ENCODE measurements at regions not wholly inside any gene's neighbourhood (a gene's known extent, or its start where the extent isn't known, plus 50 kb on each side); places are given as distances from the start of the nearest gene placed in this dataset.

DNA sequence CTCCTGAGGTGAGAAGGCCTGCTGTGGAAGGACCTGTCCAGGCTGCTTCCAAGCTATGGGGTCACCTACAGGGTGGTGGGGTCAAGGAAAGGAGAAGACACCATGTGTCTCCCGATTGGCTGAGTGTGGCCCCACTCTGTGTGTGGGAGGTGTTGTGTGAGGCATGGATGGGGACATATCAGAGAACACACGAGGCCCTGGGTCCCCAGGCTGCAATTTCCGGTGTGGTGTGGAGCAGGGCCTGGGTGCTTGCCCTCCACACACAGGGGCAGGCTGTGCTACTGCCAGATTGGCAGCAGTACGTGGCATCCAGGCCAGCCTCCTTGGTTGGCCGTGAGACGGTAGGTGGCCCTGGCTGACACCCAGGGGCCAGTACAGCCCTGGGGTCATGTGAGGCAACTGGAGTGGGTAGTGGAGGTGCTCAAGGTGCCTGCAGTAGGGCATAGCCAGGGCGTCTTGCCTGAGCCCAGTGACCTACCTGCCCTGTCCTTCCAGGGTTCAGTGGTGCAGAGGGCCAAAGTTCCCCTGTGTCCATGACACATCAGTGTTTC, 233.8 kb downstream of the SNRPN start:
- H3K27me3 ChIP-seq (ENCODE audit: insufficient read depth, poor library complexity, severe bottlenecking), result no peaks in the 10 kb centered on the region
- no peak overlapping the region for H3K4me3 ChIP-seq (replicated peaks; ENCODE audit: insufficient read depth, low read length)
- H3K27ac ChIP-seq (replicated peaks), result no peak overlapping the region
- TF ChIP-seq, protein P1, sequence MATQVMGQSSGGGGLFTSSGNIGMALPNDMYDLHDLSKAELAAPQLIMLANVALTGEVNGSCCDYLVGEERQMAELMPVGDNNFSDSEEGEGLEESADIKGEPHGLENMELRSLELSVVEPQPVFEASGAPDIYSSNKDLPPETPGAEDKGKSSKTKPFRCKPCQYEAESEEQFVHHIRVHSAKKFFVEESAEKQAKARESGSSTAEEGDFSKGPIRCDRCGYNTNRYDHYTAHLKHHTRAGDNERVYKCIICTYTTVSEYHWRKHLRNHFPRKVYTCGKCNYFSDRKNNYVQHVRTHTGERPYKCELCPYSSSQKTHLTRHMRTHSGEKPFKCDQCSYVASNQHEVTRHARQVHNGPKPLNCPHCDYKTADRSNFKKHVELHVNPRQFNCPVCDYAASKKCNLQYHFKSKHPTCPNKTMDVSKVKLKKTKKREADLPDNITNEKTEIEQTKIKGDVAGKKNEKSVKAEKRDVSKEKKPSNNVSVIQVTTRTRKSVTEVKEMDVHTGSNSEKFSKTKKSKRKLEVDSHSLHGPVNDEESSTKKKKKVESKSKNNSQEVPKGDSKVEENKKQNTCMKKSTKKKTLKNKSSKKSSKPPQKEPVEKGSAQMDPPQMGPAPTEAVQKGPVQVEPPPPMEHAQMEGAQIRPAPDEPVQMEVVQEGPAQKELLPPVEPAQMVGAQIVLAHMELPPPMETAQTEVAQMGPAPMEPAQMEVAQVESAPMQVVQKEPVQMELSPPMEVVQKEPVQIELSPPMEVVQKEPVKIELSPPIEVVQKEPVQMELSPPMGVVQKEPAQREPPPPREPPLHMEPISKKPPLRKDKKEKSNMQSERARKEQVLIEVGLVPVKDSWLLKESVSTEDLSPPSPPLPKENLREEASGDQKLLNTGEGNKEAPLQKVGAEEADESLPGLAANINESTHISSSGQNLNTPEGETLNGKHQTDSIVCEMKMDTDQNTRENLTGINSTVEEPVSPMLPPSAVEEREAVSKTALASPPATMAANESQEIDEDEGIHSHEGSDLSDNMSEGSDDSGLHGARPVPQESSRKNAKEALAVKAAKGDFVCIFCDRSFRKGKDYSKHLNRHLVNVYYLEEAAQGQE (IDR thresholded peaks at IDR 0.05; ENCODE audit: insufficient replicate concordance, low read depth), result no peak
- TF ChIP-seq, protein P2, sequence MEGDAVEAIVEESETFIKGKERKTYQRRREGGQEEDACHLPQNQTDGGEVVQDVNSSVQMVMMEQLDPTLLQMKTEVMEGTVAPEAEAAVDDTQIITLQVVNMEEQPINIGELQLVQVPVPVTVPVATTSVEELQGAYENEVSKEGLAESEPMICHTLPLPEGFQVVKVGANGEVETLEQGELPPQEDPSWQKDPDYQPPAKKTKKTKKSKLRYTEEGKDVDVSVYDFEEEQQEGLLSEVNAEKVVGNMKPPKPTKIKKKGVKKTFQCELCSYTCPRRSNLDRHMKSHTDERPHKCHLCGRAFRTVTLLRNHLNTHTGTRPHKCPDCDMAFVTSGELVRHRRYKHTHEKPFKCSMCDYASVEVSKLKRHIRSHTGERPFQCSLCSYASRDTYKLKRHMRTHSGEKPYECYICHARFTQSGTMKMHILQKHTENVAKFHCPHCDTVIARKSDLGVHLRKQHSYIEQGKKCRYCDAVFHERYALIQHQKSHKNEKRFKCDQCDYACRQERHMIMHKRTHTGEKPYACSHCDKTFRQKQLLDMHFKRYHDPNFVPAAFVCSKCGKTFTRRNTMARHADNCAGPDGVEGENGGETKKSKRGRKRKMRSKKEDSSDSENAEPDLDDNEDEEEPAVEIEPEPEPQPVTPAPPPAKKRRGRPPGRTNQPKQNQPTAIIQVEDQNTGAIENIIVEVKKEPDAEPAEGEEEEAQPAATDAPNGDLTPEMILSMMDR (IDR thresholded peaks at IDR 0.05; ENCODE audit: insufficient read depth, low read length), result no peak
- TF ChIP-seq POLR2AphosphoS5 (IDR thresholded peaks at IDR 0.05; ENCODE audit: low read depth) (no peak), SPI1 (IDR thresholded peaks at IDR 0.05; ENCODE audit: borderline replicate concordance, low read depth) (no peak), GABPA (IDR thresholded peaks at IDR 0.05; ENCODE audit: low read depth) (no peak)
- no peak for DNase-seq (ENCODE audit: low read depth in 1 of 2, low spot score in 1 of 2)

DNA sequence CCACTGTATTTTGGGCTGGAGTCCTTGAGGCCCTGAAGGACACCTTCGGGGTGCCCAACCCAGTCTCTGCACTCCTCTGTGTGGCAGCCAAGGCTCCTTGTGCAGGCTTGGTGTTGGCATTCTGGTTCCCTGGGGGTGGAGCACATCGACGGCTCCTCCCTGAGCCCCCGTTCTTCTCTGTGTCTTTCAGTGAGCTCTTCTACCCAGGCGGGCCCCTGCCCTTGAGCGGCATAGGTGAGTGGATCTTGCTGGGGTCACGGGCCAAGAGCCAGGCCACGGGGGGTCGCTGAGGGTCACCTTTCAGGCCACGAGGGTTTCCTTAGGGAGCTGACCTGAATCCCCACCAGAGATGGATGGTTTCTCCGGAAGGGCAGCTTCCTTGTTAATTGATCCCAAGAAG, 234.8 kb downstream of the SNRPN start:
- no peak for DNase-seq (ENCODE audit: low read depth in 1 of 2, low spot score in 1 of 2)
- TF ChIP-seq, protein P2 (IDR thresholded peaks at IDR 0.05; ENCODE audit: insufficient read depth, low read length), result no peak
- TF ChIP-seq POLR2AphosphoS5 (IDR thresholded peaks at IDR 0.05; ENCODE audit: low read depth), result no peak
- TF ChIP-seq SPI1 (IDR thresholded peaks at IDR 0.05; ENCODE audit: borderline replicate concordance, low read depth), result no peak
- TF ChIP-seq, protein P1 (IDR thresholded peaks at IDR 0.05; ENCODE audit: insufficient replicate concordance, low read depth), result no peak
- Histone ChIP-seq H3K27ac (replicated peaks) (no peak overlapping the region), H3K4me3 (replicated peaks; ENCODE audit: insufficient read depth, low read length) (no peak overlapping the region), H3K27me3 (ENCODE audit: insufficient read depth, poor library complexity, severe bottlenecking) (no peaks in the 10 kb centered on the region)

DNA sequence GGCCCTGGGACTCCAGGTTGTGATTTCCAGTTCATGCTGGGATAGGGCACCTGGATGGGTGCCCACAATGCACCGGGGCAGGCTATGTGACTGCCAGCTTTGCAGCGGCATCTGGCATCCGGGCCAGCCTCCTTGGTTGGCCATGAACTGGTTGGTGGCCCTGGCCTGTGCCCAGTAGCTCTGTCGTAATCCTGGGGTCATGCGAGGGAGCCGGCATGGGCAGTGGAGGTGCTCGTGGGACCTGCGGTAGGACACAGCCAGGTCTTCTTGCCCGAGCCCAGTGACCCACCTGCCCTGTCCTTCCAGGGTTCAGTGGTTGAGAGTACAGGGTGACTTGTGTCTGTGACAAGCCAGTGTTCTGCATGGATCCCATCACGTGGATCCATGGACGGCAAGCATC, 237.9 kb downstream of the SNRPN start:
- Histone ChIP-seq H3K27me3 (ENCODE audit: insufficient read depth, poor library complexity, severe bottlenecking) (no peaks in the 10 kb centered on the region), H3K4me3 (replicated peaks; ENCODE audit: insufficient read depth, low read length) (no peak overlapping the region), H3K27ac (replicated peaks) (no peak overlapping the region)
- no peak for DNase-seq (ENCODE audit: low read depth in 1 of 2, low spot score in 1 of 2)
- TF ChIP-seq SPI1 (IDR thresholded peaks at IDR 0.05; ENCODE audit: borderline replicate concordance, low read depth) (no peak), POLR2AphosphoS5 (IDR thresholded peaks at IDR 0.05; ENCODE audit: low read depth) (no peak)
- TF ChIP-seq, protein P2 (IDR thresholded peaks at IDR 0.05; ENCODE audit: insufficient read depth, low read length), result no peak

DNA sequence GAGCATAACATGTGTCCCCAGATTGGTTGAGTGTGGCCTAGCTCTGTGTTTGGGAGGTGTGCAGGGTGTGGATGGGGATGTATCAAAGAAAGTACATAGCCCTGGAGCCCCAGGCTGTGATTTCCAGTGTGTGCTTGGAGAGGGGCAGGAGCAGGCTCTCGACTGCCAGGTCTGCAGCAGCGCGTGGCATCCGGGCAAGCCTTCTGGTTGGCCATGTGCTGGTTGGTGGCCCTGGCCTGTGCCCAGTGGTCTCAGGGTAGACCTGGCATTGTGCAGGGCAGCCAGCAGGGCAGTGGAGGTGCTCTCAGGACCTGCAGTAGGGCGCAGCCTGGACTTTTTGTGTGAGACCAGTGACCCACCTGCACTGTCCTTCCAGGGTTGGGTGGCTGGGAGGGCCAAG, 231.5 kb downstream of the UBE3A start:
- Histone ChIP-seq H3K27me3 (ENCODE audit: insufficient read depth, poor library complexity, severe bottlenecking) (no peaks in the 10 kb centered on the region), H3K27ac (replicated peaks) (no peak overlapping the region), H3K4me3 (replicated peaks; ENCODE audit: insufficient read depth, low read length) (no peak overlapping the region)
- DNase-seq (ENCODE audit: low read depth in 1 of 2, low spot score in 1 of 2), result no peak
- no peak for TF ChIP-seq SPI1 (IDR thresholded peaks at IDR 0.05; ENCODE audit: borderline replicate concordance, low read depth)

Measured in HL-60 (cell line).